ENCODE measurements at regions not wholly inside any gene's neighbourhood (a gene's known extent, or its start where the extent isn't known, plus 50 kb on each side); places are given as distances from the start of the nearest gene placed in this dataset.
A peak's percentile ranks its signal among the peaks of the same experiment; 100 is the strongest.

GRCh38 chr5:107213025-107213424 is 457.7 kb downstream of the EFNA5 start:
- DNase-seq, result no peak

DNA sequence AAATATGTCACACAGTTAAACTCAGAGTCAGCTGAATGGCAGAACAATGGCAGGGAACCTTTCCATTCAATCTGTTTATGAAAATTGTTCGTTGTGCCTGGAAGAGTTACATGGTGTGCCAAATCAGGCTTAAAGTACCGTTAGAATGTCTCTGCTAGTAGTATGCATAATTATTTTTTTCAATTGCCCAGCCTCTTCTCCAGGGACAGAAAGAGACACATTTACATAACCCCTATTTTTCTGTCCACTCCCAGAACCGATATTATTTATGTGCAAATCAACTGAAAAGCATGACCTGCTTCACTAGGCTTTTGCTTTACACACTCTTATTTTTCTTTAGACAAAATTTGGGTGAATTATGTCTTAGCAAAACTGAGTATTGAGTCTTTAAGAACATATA is 459.1 kb downstream of the EFNA5 start:
- DNase-seq, result no peak

DNA sequence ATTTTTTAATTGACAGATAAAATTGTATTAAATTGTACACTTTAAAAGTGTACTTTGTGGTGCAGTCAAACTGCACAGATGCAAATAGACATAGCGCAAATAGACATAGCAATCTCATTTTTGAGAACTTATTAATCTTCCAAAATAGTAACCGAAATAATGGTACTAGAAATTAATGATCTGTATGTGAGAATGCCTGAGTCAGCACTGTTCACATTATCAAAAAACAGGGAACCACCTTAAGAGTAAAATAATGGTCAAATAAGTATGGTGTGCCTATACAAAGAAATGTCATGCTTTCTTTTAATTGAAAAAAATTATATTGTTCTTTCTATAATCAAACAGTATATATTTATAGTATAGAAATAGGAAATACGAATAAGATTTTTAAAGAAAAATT is 461.9 kb downstream of the EFNA5 start:
- DNase-seq, result no peak

- no peak for DNase-seq
Observed at GRCh38 chr5:107204413-107204812, 466.3 kb downstream of the EFNA5 start.

- peak; percentile 33 for DNase-seq
Observed at GRCh38 chr5:107203243-107203642, 467.5 kb downstream of the EFNA5 start.

- no peak for DNase-seq
Observed at GRCh38 chr5:107199756-107200155, 471.0 kb downstream of the EFNA5 start.

DNA sequence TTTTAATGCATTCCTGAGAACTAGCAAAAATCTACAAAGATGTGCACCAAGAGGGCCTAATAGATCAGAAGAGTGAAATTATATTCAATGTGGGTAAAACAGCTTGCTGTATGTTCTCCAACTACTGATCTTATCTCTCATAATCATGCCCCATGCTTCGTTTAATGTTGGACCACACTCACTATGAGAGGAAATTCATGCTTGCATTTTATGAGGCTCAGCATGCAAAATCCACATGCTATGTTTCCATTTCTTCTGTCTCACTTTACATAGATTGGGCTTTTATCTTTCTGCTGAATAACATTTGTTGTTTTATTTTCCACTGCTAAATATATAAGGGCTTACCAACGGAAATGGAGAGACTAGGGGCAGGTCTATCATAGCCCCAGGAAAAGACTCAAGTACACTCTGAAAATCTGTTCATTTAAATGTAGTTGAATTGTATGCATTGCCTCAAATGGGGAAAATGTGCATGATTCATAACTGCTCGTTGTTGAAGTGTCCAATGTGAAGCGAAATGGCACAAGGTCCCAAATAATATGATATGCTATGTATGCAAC is 474.2 kb downstream of the EFNA5 start:
- no peak for DNase-seq

GRCh38 chr5:107195890-107196395 is 474.8 kb downstream of the EFNA5 start:
- no peak for DNase-seq

- DNase-seq, result no peak
Observed at GRCh38 chr5:107184871-107185270, 485.9 kb downstream of the EFNA5 start.

DNA sequence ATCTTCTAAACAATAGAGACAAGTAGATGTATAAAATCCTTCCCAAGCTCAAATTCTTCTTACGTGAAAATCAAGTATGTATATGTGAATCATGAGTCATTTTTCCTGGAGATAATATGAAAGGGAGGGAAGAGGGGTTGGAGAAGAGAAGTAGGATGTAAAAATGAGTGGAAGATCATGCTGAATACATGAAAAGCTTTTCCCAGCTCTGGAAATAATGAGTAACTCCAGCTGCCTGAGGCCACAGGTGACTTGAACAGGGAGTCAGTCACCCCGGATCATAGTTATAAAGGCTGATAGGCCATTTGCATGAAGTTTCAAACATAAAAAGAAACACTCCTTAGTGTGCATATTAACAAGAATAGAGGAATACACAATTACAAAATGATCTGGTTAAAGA is 486.7 kb downstream of the EFNA5 start:
- DNase-seq, result no peak

DNA sequence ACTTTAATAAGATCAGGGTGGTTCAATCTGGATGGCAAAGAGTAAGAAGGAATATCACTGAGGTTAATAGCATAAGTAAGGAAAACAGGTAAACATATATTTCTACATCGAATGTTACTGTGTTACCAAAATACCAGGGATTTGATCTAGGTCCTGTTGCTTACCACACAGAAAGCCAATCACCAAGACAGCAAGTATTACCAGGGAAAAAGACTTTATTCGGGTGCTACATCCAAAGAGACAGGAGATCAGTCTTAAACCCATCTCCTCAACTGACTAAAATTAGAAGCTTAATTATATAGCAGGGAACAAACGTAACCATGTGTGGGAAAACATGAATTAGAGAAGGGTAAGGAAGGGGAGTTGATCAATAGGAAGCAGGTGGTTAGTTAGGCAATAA is 500.1 kb downstream of the EFNA5 start:
- DNase-seq, result no peak

- DNase-seq, result no peak
Observed at GRCh38 chr5:107169867-107170266, 500.9 kb downstream of the EFNA5 start.

GRCh38 chr5:107168848-107169752 is 501.6 kb downstream of the EFNA5 start:
- DNase-seq, result no peak

GRCh38 chr5:107168086-107168485 is 502.7 kb downstream of the EFNA5 start:
- no peak for DNase-seq

GRCh38 chr5:107165296-107165695 is 505.4 kb downstream of the EFNA5 start:
- DNase-seq, result no peak

DNA sequence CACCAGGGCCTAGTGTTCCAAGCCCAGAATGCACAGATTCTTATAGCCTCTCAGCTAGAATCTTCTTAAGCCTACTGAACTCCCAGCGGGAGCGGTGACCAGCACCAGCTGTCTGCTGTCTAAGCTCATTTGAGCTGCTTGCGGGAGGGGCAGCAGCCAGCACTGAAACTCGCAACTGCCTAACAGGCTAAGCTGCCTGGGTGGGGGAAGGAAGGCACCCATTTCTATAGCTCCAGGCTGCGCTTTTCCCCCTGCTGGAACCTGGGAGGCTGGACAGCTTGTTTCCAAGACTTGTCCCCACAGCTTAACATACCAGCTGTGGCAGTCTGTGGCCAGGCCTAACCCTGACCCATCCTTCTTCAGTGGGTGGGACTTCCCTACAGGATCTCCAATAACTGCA is 512.9 kb downstream of the EFNA5 start:
- no peak for DNase-seq

GRCh38 chr5:107155707-107156106 is 515.0 kb downstream of the EFNA5 start:
- no peak for DNase-seq

DNA sequence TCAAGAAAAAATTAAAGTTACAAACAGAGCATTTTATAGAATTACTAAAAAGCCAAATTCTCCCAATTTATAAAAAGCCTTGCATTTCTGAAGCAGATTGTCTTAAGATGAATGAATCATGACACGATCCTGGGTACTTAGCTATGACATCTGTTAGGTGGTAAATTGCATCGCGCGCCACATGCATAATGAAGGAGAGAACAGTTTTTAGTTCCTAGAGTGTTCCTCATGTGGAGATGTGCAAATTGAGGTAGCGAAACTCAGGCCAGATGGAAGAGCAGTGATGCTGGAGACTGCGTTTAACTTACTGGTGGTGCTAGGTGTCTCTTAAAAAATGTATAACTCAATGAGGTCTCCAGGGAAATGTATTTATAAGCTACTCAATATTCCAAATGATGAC is 516.1 kb downstream of the EFNA5 start:
- DNase-seq, result no peak

DNA sequence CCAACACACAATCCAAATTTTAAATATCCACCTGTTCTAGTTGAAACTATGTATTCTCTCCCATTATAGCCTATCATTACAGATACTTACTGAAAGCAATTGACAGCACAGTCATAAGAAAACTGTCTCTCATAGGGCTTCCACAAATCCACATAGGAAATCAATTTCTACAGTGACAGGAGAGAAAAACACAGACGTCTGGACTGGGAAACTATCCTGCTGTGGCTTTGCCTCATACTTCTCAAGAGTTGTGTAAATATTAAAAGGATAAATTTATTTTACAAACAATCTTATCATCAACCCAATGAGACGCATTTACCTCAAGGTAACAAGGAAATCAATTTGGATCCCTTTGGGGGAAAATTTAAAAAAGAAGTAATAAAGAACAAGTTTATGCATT is 517.5 kb downstream of the EFNA5 start:
- no peak for DNase-seq

- no peak for DNase-seq
Observed at GRCh38 chr5:107149243-107150005, 521.3 kb downstream of the EFNA5 start.

- no peak for DNase-seq
Observed at GRCh38 chr5:107147589-107147988, 523.1 kb downstream of the EFNA5 start.

- DNase-seq, result no peak
Observed at GRCh38 chr5:107146901-107147300, 523.8 kb downstream of the EFNA5 start.

DNA sequence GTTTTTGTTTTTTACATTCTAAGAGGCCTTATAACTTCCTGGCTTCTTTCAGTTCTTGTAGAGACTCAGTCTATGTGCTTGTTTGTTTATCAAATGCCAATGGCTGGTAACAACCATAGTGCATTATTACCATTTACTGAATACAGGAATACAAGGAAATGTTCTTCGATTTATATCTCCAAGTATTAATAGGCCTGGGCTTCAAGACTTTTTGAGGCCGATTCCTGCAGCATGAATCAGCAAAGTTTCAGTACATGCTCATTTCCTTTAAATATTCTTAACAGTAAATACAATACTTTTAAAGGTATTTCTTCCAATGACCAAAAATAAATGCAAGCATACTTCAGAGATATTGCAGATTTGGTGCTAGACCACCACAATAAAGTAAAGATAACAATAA is 535.3 kb downstream of the EFNA5 start:
- no peak for DNase-seq

DNA sequence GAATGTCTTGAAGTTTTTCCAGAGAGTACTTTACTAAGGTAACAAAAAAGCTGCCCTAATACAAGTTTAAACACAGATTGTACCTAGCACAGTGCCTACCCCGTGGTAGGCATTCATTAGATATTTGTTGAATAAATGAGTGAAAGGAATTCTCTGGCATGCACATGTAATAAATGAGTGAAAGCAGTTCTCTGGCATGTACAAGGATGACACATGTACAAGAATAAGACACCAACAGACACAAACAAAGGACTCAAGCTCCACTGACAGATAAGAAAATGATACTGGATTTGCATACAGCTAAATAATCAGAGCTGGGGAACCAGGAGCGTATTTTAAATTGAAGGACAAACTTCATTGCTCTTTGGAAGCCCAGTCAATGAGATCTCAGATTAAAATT is 535.8 kb downstream of the EFNA5 start:
- DNase-seq, result no peak

All from NCI-H187 treated with DMSO at 0.1 percent for 48 hours (cell line).